GM12801 (cell line): ENCODE measurements at regions not wholly inside any gene's neighbourhood (a gene's known extent, or its start where the extent isn't known, plus 50 kb on each side); places are given as distances from the start of the nearest gene placed in this dataset.

Experiments used
- TF ChIP-seq, protein P1 (sequence below): IDR thresholded peaks from one replicate; pipeline ENCODE4 v1.5.1; 2011; ENCODE audit warnings: control low read depth; ENCODE audit not compliant: insufficient read length; ENCODE audit errors: extremely low read depth

DNA sequence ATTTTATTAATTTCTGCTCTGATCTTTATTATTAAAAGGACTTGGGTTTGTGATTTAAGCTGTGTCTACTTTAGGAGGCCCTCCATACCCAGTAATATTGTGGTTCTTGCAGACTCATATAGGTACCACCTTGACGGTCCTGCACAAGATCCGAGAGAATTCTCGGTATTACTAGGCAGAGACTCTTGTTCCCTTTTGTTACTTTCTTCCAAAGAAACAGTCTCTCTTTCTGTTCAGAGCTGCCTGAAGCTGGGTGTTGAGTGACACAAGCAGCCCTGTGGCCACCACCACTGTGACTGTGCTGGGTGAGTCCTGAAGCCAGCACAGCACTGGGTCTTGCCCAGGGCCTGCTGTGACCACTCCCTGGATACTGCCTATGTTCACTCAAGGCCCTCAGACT, 666.6 kb downstream of the SEMA5A start:
- TF ChIP-seq, protein P1, sequence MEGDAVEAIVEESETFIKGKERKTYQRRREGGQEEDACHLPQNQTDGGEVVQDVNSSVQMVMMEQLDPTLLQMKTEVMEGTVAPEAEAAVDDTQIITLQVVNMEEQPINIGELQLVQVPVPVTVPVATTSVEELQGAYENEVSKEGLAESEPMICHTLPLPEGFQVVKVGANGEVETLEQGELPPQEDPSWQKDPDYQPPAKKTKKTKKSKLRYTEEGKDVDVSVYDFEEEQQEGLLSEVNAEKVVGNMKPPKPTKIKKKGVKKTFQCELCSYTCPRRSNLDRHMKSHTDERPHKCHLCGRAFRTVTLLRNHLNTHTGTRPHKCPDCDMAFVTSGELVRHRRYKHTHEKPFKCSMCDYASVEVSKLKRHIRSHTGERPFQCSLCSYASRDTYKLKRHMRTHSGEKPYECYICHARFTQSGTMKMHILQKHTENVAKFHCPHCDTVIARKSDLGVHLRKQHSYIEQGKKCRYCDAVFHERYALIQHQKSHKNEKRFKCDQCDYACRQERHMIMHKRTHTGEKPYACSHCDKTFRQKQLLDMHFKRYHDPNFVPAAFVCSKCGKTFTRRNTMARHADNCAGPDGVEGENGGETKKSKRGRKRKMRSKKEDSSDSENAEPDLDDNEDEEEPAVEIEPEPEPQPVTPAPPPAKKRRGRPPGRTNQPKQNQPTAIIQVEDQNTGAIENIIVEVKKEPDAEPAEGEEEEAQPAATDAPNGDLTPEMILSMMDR, result no peak

DNA sequence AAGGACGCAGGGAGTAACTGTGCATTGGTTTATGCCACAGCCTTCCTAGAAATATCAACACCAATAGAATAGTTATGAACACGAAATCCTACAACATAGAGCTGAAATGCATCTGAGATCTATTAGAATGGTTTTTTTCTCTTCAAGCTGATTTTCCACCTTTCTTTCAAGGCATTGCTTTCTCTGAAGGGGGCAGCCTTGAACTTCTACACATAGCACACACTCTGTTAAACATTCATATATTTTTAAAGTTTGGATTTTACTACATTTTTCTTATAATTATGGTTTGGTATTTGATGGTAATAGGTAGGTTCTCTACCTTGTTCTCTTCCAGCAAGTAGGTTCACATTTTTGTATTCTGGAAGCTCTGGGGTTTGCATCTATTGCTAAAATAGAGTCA, 661.8 kb downstream of the SEMA5A start:
- TF ChIP-seq, protein P1, result no peak

DNA sequence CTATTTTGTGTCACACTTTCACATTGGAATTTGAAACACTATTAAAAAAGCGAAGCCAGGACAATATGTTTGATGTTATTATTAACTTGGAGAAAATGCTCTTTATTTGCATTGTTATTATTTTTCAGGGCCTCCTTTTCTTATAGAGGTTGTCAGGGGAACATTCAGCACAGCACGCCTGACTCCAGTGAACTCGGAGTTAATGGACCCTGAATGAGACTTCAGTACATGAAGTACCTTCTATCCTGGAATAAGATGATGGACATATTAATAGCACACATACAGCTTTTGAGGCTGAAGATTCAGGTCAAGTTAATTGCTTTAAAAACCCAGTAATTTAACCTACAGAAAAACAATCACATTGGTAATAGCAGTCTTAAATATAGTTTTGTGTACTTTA, 652.9 kb downstream of the SEMA5A start:
- TF ChIP-seq, protein P1, result no peak

DNA sequence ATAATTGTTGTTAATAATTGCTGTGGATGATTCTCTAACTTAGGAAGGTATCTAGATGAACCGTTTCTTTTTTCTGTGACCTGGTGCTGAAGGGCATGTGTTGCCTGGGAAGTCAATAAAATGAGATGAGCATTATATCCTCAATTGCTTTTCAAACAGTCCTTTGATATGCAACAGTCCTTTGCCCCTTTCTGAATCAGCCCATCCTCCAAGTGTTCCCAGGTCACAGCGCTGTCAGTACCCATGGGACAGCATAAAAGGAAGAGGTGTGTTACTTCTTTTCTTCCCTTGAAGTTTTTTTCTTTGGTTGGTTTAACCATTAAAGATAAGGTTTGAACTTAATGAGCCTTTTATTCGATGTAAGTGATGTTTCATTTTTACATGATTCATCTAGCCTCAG, 651.8 kb downstream of the SEMA5A start:
- TF ChIP-seq, protein P1, result no peak

GRCh38 chr5:8895062-8895461, 650.8 kb downstream of the SEMA5A start:
- TF ChIP-seq, protein P1, result no peak

GRCh38 chr5:8895599-8895998, 650.3 kb downstream of the SEMA5A start:
- TF ChIP-seq, protein P1, result no peak

DNA sequence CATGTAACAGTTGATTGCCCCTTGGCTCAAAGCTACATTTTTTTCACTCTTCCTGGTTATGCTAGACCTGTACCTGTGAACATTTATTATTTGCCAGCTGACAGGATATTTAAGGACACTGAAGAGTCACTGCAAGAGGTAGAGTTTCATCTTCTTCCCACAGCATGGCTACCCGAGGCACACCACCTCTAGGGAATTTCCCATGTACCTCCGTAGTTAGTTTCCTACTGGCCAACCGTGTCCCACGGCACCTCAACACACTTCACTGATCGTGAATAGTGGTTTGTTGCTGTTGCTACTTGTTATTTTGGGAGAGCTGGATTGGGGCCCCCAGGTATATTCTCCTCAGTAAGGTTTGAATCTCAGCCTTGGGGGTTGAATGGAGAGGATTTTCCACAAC, 648.6 kb downstream of the SEMA5A start:
- TF ChIP-seq, protein P1, result no peak

DNA sequence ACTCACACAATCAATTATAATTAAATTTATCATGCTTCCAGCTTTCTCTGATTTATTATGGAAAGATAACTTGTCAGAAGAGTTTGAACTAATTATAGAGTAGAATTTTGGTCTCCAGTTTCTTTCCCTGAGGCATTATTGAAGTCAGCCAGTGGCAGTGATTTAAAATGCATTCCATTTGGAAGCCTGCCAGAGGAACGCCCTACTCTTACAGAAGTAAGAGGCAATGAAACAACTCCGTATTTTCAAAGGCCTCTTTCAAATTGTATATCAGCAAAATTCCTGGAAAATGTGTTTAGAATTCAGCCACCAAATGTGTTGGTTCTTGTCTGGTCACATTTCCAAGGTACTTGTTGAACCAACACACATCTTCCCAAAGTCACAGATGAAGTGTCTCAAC, 640.9 kb downstream of the SEMA5A start:
- TF ChIP-seq, protein P1, result no peak
